Stimulated activated CD8-positive, alpha-beta memory T cell treated with anti-CD3 and anti-CD28 coated beads, Interleukin-12 subunit alpha, Interleukin-12 subunit beta, amount 100 ng/mL, for 24 hours (primary cell): ENCODE measurements at regions not wholly inside any gene's neighbourhood (a gene's known extent, or its start where the extent isn't known, plus 50 kb on each side); places are given as distances from the start of the nearest gene placed in this dataset.
A peak's percentile ranks its signal among the peaks of the same experiment; 100 is the strongest.

ENCODE experiments used
- DNase-seq: peaks from one replicate; pipeline ENCODE4 v3.0.0-alpha.2; 2020; ENCODE audit errors: extremely low read depth

GRCh38 chr2:204177977-204178522, 241.5 kb downstream of the ICOS start:
- DNase-seq, result peak; percentile 38

GRCh38 chr2:204180649-204181048, 244.1 kb downstream of the ICOS start:
- no peak for DNase-seq

- DNase-seq, result no peak
Observed at GRCh38 chr2:204183608-204184007, 247.0 kb downstream of the ICOS start.

GRCh38 chr2:204184226-204184625, 247.7 kb downstream of the ICOS start:
- no peak for DNase-seq

GRCh38 chr2:204187229-204188083, 250.9 kb downstream of the ICOS start:
- DNase-seq, result no peak

GRCh38 chr2:204191574-204191973, 255.0 kb downstream of the ICOS start:
- no peak for DNase-seq

- DNase-seq, result no peak
Observed at GRCh38 chr2:204195498-204195897, 258.9 kb downstream of the ICOS start.

- no peak for DNase-seq
Observed at GRCh38 chr2:204197336-204198005, 260.9 kb downstream of the ICOS start.

- no peak for DNase-seq
Observed at GRCh38 chr2:204199357-204199756, 262.8 kb downstream of the ICOS start.

GRCh38 chr2:204201507-204201906, 264.9 kb downstream of the ICOS start:
- no peak for DNase-seq

- DNase-seq, result no peak
Observed at GRCh38 chr2:204202253-204202652, 265.7 kb downstream of the ICOS start.

- DNase-seq, result no peak
Observed at GRCh38 chr2:204203704-204204103, 267.1 kb downstream of the ICOS start.

- DNase-seq, result no peak
Observed at GRCh38 chr2:204205082-204205481, 268.5 kb downstream of the ICOS start.

GRCh38 chr2:204205538-204205937, 269.0 kb downstream of the ICOS start:
- no peak for DNase-seq

GRCh38 chr2:204207866-204208265, 271.3 kb downstream of the ICOS start:
- DNase-seq, result no peak

GRCh38 chr2:204213588-204213987, 277.0 kb downstream of the ICOS start:
- DNase-seq, result no peak

GRCh38 chr2:204218040-204218439, 281.5 kb downstream of the ICOS start:
- DNase-seq, result no peak

- no peak for DNase-seq
Observed at GRCh38 chr2:204219196-204219595, 282.6 kb downstream of the ICOS start.

GRCh38 chr2:204220896-204221295, 284.3 kb downstream of the ICOS start:
- no peak for DNase-seq

GRCh38 chr2:204223046-204223445, 286.5 kb downstream of the ICOS start:
- DNase-seq, result no peak

- DNase-seq, result no peak
Observed at GRCh38 chr2:204223544-204223943, 287.0 kb downstream of the ICOS start.

- no peak for DNase-seq
Observed at GRCh38 chr2:204225671-204226073, 289.1 kb downstream of the ICOS start.

- DNase-seq, result no peak
Observed at GRCh38 chr2:204226305-204226880, 289.8 kb downstream of the ICOS start.
